HG03558 (cell line): ENCODE measurements at regions not wholly inside any gene's neighbourhood (a gene's known extent, or its start where the extent isn't known, plus 50 kb on each side); places are given as distances from the start of the nearest gene placed in this dataset.
"Not testable (repeated sequence)": the region's sequence is repeated elsewhere in the genome, so short reads cannot be mapped to it uniquely, and the experiment has no call there.

Source experiments
- ATAC-seq: cut with Tn5 transposase; IDR thresholded peaks from one replicate; pipeline ENCODE4 v1.9.1; 2021; ENCODE audit warnings: moderate number of reproducible peaks; ENCODE audit not compliant: unreplicated experiment; ENCODE audit errors: extremely low read depth

- no peak for ATAC-seq
Measured at GRCh38 chr1:194047921-194048320, 861.5 kb upstream of the B3GALT2 start.

- no peak for ATAC-seq
Measured at GRCh38 chr1:194047206-194047605, 860.8 kb upstream of the B3GALT2 start.

DNA sequence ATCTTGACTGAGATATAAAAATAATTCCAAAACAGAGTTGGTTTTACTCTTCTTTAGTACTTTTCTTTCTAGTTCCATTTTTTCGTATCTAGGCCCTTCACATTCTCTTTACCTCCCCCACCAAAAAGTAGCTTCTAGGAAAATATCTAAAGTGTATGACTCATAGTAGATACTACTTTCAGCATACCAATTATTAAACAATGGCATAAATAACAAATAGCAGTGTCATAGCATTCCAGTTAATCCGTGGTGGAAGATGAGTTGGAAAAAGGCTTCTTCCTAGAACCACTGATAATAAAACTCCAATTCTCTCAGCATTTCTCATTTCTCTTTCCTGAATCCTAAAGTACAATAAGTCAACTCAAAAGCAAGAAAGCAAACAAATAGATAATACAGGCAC lies 859.0 kb upstream of the B3GALT2 start:
- no peak for ATAC-seq

DNA sequence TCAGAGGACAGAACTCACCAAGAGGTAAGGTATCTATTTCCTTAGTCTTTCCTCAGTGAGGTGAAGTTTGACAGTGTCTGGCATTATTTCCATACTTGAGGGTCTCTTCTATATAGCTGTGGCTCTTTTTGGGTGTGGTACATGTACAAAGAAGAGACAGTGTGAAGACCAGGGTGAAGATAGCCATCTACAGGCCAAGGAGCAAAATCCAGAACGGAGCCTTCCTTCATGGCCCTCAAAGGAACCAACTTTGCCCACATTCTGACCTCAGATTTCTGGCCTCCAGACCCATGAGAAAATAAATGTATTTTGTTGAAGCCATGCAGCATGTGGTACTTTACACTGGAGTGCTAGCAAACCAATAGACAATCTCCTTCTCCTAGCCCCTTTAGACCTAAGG lies 858.5 kb upstream of the B3GALT2 start:
- ATAC-seq = no peak

DNA sequence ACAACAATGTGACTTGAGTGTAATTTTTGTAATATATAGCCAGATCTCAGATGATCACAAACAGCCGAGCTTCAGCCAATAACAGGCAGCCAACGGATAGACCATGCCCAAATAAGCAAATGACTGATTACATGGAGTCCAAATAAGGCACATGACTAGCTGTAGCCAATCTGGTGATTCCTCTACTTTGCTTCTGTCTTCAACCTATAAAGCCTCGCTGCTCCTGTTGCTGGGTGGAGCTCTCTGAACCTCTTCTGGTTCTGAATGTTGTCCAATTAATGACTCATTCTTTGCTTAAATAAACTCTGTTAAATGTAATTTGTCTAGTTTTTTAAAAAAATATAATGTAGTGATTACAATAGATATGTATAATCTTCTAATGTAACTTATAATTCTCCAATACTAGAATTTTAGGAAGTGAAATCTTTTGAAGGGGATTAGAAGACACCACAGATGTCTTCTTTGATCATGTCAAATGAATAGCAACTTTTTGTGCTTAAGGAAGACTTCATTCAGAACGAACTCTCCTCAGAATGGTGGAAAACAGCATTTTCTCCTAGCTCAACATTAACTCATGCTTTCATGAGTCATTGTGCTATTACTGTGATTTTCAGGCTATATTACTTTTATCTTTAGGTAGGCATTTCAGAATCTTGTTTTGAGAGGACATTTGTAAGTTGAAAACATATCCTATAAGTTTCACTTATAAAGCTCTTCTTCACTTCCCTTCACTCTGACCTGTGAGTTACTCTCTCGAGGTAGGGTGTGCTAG lies 857.8 kb upstream of the B3GALT2 start:
- no peak for ATAC-seq

DNA sequence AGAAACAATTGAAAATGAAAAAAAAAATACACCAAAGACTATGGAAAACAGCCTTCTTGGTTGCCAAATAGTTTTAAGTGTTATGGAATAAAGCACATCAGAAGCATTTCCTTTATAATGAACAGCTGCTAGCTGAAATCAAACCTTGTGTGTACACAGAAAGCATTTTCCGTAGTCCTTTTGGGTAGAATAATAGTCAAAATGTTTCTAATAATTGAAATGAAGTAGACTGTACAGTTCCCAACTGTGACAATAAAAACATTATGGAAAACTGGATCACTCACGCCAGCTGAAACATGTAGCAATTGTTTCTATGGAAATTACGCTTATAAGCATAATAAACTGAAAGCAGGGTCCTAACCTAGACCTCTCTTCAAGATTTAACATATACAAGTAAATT lies 856.3 kb upstream of the B3GALT2 start:
- ATAC-seq = no peak

GRCh38 chr1:194040496-194040895 lies 854.1 kb upstream of the B3GALT2 start:
- ATAC-seq = no peak

- no peak for ATAC-seq
Measured at GRCh38 chr1:194039578-194039977, 853.2 kb upstream of the B3GALT2 start.

GRCh38 chr1:194033646-194034045 lies 847.2 kb upstream of the B3GALT2 start:
- ATAC-seq = no peak

DNA sequence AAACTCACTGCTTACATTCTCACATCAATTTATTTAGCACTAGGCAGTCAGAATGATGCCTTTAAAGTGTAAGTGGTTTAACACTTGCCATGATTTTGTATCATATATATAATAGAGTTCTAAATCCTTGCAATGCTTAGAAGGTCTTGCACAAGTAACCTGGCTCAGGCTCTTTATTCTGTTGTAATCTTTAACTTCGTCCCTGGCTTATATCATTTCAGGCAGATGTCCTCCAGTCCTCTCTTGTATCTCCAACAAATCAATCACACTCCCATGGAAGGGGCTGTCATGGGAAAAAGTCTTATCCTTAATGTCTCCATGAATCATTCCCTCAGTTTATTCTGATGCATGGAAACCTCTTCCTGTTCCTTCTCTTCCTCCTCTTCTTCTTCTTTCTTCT lies 841.6 kb upstream of the B3GALT2 start:
- ATAC-seq = no peak

- no peak for ATAC-seq
Measured at GRCh38 chr1:194026422-194026821, 840.0 kb upstream of the B3GALT2 start.

DNA sequence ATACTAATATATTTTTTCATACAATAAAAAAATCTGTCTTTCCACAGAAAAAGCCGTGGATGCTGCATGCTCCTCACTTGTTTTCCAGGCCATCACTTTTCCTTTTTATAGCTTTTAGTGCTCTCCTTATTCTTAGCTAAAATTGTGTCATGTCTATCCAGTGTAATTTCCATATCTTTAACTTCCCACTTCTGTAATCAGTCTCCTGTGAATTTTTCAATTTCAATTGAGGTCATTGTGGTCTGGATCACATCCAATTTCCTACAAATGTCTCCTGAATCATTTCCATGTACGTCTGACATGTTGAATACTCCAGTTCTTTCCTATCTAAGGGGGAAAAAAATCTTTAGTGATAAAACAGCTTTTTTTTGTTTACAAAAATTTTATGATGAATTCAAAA lies 838.2 kb upstream of the B3GALT2 start:
- no peak for ATAC-seq

DNA sequence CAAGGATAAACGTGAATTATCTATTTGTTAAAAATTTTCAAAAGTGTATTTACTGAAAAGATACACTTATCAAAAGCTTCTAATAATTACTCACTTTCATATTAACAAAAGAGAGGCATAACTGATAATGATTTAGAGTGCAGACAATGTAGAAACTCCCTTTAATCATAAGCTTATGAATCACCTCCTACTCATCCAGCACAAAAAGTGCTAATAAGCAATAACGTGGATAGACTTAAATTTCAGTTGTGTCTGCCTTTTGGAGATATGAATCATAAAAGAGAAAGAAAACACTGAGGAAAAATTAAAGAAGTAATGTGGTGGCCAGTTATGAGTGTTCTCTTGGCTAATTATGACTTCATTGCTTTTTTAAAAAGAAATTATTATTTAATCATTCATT lies 827.6 kb upstream of the B3GALT2 start:
- no peak for ATAC-seq

GRCh38 chr1:194013561-194013960 lies 827.1 kb upstream of the B3GALT2 start:
- ATAC-seq = no peak

DNA sequence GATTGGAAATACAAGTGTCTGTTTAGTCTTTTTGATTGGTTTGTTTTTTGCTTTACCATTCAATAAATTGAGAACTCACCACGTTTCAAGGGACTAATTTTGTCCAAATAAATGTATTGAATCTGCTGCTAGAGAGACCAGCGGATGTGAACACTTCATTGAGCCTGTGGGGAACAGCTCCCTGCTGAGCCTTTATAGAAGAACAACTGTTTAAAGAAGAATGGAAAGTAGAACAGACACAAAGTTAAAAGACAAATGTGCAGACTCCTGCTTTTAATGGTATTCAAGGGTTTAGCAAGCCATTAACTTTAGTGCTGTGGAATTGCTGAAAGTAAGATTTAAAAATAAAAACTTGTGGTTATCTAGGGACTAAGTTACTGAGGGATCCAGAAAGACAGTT lies 817.7 kb upstream of the B3GALT2 start:
- no peak for ATAC-seq

DNA sequence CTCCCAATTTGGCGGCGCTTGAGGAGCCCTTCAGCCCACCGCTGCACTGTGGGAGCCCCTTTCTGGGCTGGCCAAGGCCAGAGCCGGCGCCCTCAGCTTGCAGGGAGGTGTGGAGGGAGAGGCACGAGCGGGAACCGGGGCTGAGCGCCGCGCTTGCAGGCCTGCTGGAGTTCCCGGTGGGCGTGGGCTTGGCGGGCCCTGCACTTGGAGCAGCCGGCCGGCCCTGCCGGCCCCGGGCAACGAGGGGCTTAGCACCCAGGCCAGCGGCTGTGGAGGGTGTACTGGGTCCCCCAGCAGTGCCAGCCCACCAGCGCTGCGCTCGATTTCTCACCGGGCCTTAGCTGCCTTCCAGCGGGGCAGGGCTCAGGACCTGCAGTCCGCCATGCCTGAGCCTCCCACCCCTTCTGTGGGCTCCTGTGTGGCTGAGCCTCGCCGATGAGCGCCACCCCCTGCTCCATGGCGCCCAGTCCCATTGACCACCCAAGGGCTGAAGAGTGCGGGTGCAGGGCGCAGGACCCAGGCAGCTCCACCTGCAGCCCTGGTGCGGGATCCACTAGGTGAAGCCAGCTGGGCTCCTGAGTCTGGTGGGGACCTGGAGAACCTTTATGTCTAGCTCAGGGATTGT lies 815.4 kb upstream of the B3GALT2 start:
- ATAC-seq = not testable (repeated sequence)

DNA sequence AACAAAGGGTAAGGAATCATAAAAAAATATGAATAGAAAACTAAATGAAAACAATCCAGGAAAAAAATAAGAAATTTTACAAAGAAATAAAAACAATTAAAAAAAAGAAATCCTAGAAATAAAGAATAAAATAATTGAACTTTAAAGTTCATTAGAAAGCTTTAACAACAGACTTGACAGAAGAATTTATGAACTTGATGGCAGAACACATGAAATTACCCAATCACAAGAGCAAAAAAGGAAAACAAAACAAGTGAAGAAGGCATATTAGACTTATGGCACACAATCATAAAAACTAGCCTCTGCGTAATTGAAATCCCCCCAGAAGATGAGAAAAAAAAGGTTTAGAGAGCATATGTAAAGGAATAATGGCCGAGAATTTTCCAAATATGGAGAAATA lies 802.5 kb upstream of the B3GALT2 start:
- ATAC-seq = no peak

DNA sequence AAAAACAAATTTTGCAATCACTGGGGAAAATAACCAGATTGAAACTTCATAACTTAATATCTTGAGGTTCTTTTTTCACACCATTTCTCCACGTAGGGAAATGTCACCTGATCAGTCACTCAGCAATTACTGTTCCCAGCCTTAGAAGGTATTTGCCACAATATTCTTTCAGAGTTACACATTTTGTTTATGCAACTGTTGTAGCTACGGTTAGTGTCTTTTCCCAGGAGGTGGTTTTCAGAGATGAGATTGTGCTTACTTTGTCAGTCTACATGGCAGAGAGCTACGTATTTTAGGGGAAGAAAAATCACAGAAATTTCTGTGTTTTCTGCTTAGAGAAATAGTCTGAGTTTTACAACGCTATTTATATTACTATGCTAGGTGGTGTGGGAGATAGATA lies 792.8 kb upstream of the B3GALT2 start:
- no peak for ATAC-seq

DNA sequence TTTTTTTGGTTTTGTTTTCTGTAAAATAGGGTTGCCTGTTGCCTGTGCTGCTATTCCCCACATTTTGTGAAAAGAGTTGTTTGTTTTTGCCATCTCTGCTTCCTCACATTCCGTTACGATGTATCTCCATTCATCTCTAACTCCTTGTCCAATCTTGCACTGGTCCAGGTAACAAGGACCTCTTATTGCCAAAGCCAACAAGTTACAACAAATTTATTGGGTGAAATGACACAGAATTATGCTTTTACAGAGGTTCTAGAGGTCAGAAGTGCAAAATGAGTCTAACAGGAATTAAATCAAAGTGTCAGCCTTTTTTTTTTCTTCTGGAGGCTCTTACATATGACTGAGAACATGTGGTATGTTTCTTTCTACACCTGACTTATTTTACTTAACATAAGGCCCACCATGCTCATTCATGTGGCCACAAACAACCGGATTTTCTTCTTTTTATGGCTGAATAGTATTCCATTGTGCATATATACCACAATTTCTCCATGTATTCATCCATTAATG lies 787.9 kb upstream of the B3GALT2 start:
- no peak for ATAC-seq

- ATAC-seq = no peak
Measured at GRCh38 chr1:193973428-193973827, 787.0 kb upstream of the B3GALT2 start.

DNA sequence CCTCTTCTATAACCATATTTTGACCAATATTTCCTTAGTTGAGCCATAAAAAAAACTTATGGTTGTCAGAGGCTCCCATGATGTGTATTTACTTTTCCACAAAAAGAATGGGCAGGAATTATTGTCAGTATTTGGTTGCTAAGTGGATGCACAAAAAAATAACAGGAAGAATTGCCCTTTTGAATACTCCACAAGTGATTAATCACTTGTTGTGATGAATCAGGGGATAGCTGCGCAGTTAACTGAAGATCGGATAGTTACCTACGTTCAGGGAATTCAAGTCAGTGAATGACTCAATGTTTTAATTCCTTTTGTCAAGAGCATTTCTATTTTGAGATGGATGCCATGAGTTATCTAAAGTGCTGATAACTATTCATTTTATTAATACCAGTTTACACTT lies 785.2 kb upstream of the B3GALT2 start:
- no peak for ATAC-seq

GRCh38 chr1:193960499-193960898 lies 774.1 kb upstream of the B3GALT2 start:
- no peak for ATAC-seq
